Thoracic aorta (tissue), 2 donors: ENCODE measurements at regions not wholly inside any gene's neighbourhood (a gene's known extent, or its start where the extent isn't known, plus 50 kb on each side); places are given as distances from the start of the nearest gene placed in this dataset.

Source experiments
- ATAC-seq: fragments of 150-250 bp; one replicate; pipeline ENCODE4 v1.8.0; 2017; ENCODE audit warnings: low read depth; ENCODE audit not compliant: insufficient number of reproducible peaks, low FRiP score
- DNase-seq: peaks from one replicate; pipeline ENCODE4 v3.0.0-alpha.2; 2020; ENCODE audit warnings: low spot score
- H3K27ac ChIP-seq, 2 donors: fragments of 200-600 bp; sonication (generic); 1 replicate in 1 of 2; 2 replicates in 1 of 2; pipeline ENCODE4 v1.5.1; 2016; ENCODE audit warnings: mild to moderate bottlenecking in 2 of 2, moderate library complexity in 2 of 2
- H3K27me3 ChIP-seq: fragments of 200-600 bp; sonication (generic); replicated peaks from 2 replicates; pipeline ENCODE4 v1.6.0; 2016; ENCODE audit warnings: mild to moderate bottlenecking; ENCODE audit not compliant: insufficient read depth
- H3K36me3 ChIP-seq: fragments of 200-600 bp; sonication (generic); one replicate; pipeline ENCODE4 v1.5.1; 2016
- H3K4me1 ChIP-seq, 2 donors: fragments of 200-600 bp; sonication (generic); 1 replicate in 1 of 2; 2 replicates in 1 of 2; pipeline versions ENCODE4 v1.5.1 to v1.6.0; 2016; ENCODE audit warnings: low read depth in 2 of 2, mild to moderate bottlenecking in 1 of 2; ENCODE audit not compliant: control insufficient read depth in 1 of 2
- H3K4me3 ChIP-seq: fragments of 200-600 bp; sonication (generic); 2 replicates; pipeline ENCODE4 v1.5.1; 2016; ENCODE audit warnings: mild to moderate bottlenecking
- H3K9me3 ChIP-seq: fragments of 200-600 bp; sonication (generic); 2 replicates; pipeline ENCODE4 v1.5.1; 2016
- TF ChIP-seq, protein P1 (sequence below): fragments of 200-600 bp; sonication (generic); IDR thresholded peaks from one replicate; pipeline ENCODE4 v1.5.1; 2019; ENCODE audit warnings: antibody characterized with exemption

DNA sequence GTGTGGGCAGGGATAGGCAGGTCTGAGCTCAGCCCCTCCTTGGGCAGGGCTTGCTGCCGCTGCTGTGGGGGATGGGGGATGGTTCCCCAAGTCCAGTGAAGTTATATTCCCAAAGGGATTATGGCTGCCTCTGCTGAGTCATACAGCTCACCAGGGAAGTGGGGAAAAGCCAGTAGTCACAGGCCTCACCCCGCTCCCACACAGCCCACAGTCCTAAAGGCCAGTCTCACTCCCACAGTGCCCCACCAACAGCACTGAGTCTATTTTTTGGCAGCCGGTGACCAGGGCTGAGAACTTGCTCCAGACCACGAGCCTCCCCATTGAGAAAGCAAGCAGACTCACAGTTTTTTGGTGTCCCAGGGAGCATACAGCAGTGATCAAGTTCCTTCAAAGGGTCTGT lies 173.3 kb downstream of the OSR1 start:
- H3K4me1 ChIP-seq: no peaks in the 10 kb centered on the region
- TF ChIP-seq, protein P1, sequence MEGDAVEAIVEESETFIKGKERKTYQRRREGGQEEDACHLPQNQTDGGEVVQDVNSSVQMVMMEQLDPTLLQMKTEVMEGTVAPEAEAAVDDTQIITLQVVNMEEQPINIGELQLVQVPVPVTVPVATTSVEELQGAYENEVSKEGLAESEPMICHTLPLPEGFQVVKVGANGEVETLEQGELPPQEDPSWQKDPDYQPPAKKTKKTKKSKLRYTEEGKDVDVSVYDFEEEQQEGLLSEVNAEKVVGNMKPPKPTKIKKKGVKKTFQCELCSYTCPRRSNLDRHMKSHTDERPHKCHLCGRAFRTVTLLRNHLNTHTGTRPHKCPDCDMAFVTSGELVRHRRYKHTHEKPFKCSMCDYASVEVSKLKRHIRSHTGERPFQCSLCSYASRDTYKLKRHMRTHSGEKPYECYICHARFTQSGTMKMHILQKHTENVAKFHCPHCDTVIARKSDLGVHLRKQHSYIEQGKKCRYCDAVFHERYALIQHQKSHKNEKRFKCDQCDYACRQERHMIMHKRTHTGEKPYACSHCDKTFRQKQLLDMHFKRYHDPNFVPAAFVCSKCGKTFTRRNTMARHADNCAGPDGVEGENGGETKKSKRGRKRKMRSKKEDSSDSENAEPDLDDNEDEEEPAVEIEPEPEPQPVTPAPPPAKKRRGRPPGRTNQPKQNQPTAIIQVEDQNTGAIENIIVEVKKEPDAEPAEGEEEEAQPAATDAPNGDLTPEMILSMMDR: no peak
- ATAC-seq: no peak
- peaks cover 4% of the 10 kb centered on the region for H3K9me3 ChIP-seq
- no peak for DNase-seq
- H3K4me3 ChIP-seq: no peak overlapping the region
- H3K27me3 ChIP-seq: no peaks in the 10 kb centered on the region
- H3K27ac ChIP-seq: no peak overlapping the region
- H3K36me3 ChIP-seq: no peaks in the 10 kb centered on the region

GRCh38 chr2:19178175-19178574 lies 180.2 kb downstream of the OSR1 start:
- H3K27me3 ChIP-seq: no peaks in the 10 kb centered on the region
- DNase-seq: no peak
- peaks cover 4 to 15% of the 10 kb centered on the region in 2 donors for H3K4me1 ChIP-seq
- no peaks in the 10 kb centered on the region for H3K36me3 ChIP-seq
- H3K27ac ChIP-seq: no peak overlapping the region
- peaks cover 4% of the 10 kb centered on the region for H3K9me3 ChIP-seq
- ATAC-seq: no peak
- no peak overlapping the region for H3K4me3 ChIP-seq
- TF ChIP-seq, protein P1: no peak

DNA sequence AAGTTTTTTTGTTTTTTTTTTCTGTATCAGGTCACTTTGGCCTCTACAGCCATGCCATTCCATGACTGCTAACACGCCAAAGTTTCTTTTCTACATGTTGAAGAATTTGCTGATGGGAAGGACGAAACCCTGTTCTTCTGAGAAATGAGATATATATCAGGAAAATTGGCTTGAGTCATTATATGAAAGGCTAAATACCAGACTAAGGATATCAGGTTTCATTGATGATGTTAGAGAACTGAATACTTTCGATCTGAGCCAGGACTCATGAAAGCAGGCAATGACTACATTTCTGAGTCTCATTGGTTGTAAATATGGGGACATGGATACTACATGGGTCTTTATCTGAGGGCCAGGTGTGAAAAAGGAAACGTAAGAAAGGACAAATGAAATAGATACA lies 181.4 kb downstream of the OSR1 start:
- Histone ChIP-seq H3K27ac (no peak overlapping the region), H3K27me3 (no peaks in the 10 kb centered on the region), H3K4me3 (no peak overlapping the region), H3K36me3 (no peaks in the 10 kb centered on the region), H3K4me1 (peaks cover 4 to 15% of the 10 kb centered on the region in 2 donors), H3K9me3 (peaks cover 4% of the 10 kb centered on the region)
- ATAC-seq: no peak
- no peak for DNase-seq
- TF ChIP-seq, protein P1: no peak

DNA sequence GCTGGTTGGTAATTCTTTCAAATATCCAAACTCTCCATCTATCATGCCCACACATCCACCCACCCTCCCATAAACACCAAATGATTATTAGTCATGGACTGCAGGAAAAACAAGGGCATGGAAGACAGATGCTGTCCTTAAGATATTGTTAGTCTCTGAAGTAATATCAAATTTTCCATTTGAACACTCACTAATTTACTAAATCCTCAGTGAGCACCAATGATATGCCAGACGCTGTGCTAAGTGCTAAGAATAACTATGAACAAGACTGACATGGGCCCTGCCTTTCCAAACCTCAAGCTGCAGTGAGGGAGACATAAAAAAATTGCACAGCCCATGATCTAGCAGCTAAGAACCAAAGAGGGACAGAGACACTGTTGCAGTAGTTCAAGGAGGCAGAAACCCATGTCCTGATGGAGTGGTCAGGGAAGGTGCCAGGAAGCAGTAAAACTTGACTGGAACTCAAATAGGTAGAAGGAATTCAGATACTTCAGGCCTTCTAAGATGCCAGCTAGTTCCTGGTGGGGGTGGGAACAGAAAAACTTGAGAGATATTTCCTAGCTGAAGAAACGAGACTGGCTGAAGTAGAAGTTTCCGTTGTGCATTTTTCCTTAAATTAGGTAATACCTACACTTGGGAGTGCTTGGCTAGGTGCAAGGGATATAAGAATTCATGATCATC lies 182.1 kb downstream of the OSR1 start:
- ATAC-seq (no peak), DNase-seq (no peak)
- no peak overlapping the region for H3K4me3 ChIP-seq
- no peaks in the 10 kb centered on the region for H3K27me3 ChIP-seq
- peaks cover 4% of the 10 kb centered on the region for H3K9me3 ChIP-seq
- H3K36me3 ChIP-seq: no peaks in the 10 kb centered on the region
- no peak overlapping the region for H3K27ac ChIP-seq
- TF ChIP-seq, protein P1: no peak
- H3K4me1 ChIP-seq: peaks cover 4 to 15% of the 10 kb centered on the region in 2 donors

GRCh38 chr2:19174176-19174575 lies 184.2 kb downstream of the OSR1 start:
- no peak for ATAC-seq
- Histone ChIP-seq H3K36me3 (no peaks in the 10 kb centered on the region), H3K4me3 (no peak overlapping the region), H3K9me3 (no peaks in the 10 kb centered on the region), H3K27me3 (no peaks in the 10 kb centered on the region), H3K27ac (no peak overlapping the region), H3K4me1 (peaks cover 4 to 15% of the 10 kb centered on the region in 2 donors)
- TF ChIP-seq, protein P1: no peak
- DNase-seq: no peak
